ENCODE measurements at regions not wholly inside any gene's neighbourhood (a gene's known extent, or its start where the extent isn't known, plus 50 kb on each side); places are given as distances from the start of the nearest gene placed in this dataset.

- Histone ChIP-seq H3K4me1 (ENCODE audit: insufficient read depth, low read length) (no peaks in the 10 kb centered on the region), H3K36me3 (ENCODE audit: insufficient read depth, low read length) (no peaks in the 10 kb centered on the region), H3K4me3 (ENCODE audit: low read length) (no peak overlapping the region), H3K9me3 (ENCODE audit: low read length) (no peaks in the 10 kb centered on the region), H2AFZ (ENCODE audit: low read depth, low read length) (no peak overlapping the region), H3K27me3 (ENCODE audit: insufficient read depth, low read length) (no peaks in the 10 kb centered on the region)
Observed at GRCh38 chr2:7118606-7119131, 201.5 kb downstream of the RNF144A start.

- no peak overlapping the region for H2AFZ ChIP-seq (ENCODE audit: low read depth, low read length)
- H3K36me3 ChIP-seq (ENCODE audit: insufficient read depth, low read length) = no peaks in the 10 kb centered on the region
- H3K4me3 ChIP-seq (ENCODE audit: low read length) = no peak overlapping the region
- H3K4me1 ChIP-seq (ENCODE audit: insufficient read depth, low read length) = no peaks in the 10 kb centered on the region
- H3K9me3 ChIP-seq (ENCODE audit: low read length) = no peaks in the 10 kb centered on the region
- H3K27me3 ChIP-seq (ENCODE audit: insufficient read depth, low read length) = no peaks in the 10 kb centered on the region
Observed at GRCh38 chr2:7119132-7119835, 202.1 kb downstream of the RNF144A start.

GRCh38 chr2:7121851-7122250 is 204.6 kb downstream of the RNF144A start:
- Histone ChIP-seq H2AFZ (ENCODE audit: low read depth, low read length) (no peak overlapping the region), H3K27me3 (ENCODE audit: insufficient read depth, low read length) (no peaks in the 10 kb centered on the region), H3K9me3 (ENCODE audit: low read length) (no peaks in the 10 kb centered on the region), H3K4me1 (ENCODE audit: insufficient read depth, low read length) (no peaks in the 10 kb centered on the region), H3K4me3 (ENCODE audit: low read length) (no peak overlapping the region), H3K36me3 (ENCODE audit: insufficient read depth, low read length) (no peaks in the 10 kb centered on the region)

- Histone ChIP-seq H3K4me3 (ENCODE audit: low read length) (no peak overlapping the region), H2AFZ (ENCODE audit: low read depth, low read length) (no peak overlapping the region), H3K4me1 (ENCODE audit: insufficient read depth, low read length) (no peaks in the 10 kb centered on the region), H3K27me3 (ENCODE audit: insufficient read depth, low read length) (no peaks in the 10 kb centered on the region), H3K9me3 (ENCODE audit: low read length) (no peaks in the 10 kb centered on the region), H3K36me3 (ENCODE audit: insufficient read depth, low read length) (no peaks in the 10 kb centered on the region)
Observed at GRCh38 chr2:7127156-7127555, 209.9 kb downstream of the RNF144A start.

GRCh38 chr2:7127687-7128086 is 210.5 kb downstream of the RNF144A start:
- Histone ChIP-seq H3K4me3 (ENCODE audit: low read length) (no peak overlapping the region), H3K27me3 (ENCODE audit: insufficient read depth, low read length) (no peaks in the 10 kb centered on the region), H3K9me3 (ENCODE audit: low read length) (no peaks in the 10 kb centered on the region), H3K4me1 (ENCODE audit: insufficient read depth, low read length) (no peaks in the 10 kb centered on the region), H3K36me3 (ENCODE audit: insufficient read depth, low read length) (no peaks in the 10 kb centered on the region), H2AFZ (ENCODE audit: low read depth, low read length) (no peak overlapping the region)

- no peaks in the 10 kb centered on the region for H3K9me3 ChIP-seq (ENCODE audit: low read length)
- no peaks in the 10 kb centered on the region for H3K36me3 ChIP-seq (ENCODE audit: insufficient read depth, low read length)
- H3K27me3 ChIP-seq (ENCODE audit: insufficient read depth, low read length) = no peaks in the 10 kb centered on the region
- no peak overlapping the region for H3K4me3 ChIP-seq (ENCODE audit: low read length)
- H2AFZ ChIP-seq (ENCODE audit: low read depth, low read length) = no peak overlapping the region
- no peaks in the 10 kb centered on the region for H3K4me1 ChIP-seq (ENCODE audit: insufficient read depth, low read length)
Observed at GRCh38 chr2:7131261-7131660, 214.0 kb downstream of the RNF144A start.

GRCh38 chr2:7132753-7133152 is 215.5 kb downstream of the RNF144A start:
- no peaks in the 10 kb centered on the region for H3K4me1 ChIP-seq (ENCODE audit: insufficient read depth, low read length)
- no peak overlapping the region for H2AFZ ChIP-seq (ENCODE audit: low read depth, low read length)
- no peaks in the 10 kb centered on the region for H3K36me3 ChIP-seq (ENCODE audit: insufficient read depth, low read length)
- no peaks in the 10 kb centered on the region for H3K9me3 ChIP-seq (ENCODE audit: low read length)
- H3K27me3 ChIP-seq (ENCODE audit: insufficient read depth, low read length) = no peaks in the 10 kb centered on the region
- no peak overlapping the region for H3K4me3 ChIP-seq (ENCODE audit: low read length)

- no peak overlapping the region for H3K4me3 ChIP-seq (ENCODE audit: low read length)
- H3K9me3 ChIP-seq (ENCODE audit: low read length) = no peaks in the 10 kb centered on the region
- no peak overlapping the region for H2AFZ ChIP-seq (ENCODE audit: low read depth, low read length)
- H3K27me3 ChIP-seq (ENCODE audit: insufficient read depth, low read length) = no peaks in the 10 kb centered on the region
- no peaks in the 10 kb centered on the region for H3K36me3 ChIP-seq (ENCODE audit: insufficient read depth, low read length)
- H3K4me1 ChIP-seq (ENCODE audit: insufficient read depth, low read length) = no peaks in the 10 kb centered on the region
Observed at GRCh38 chr2:7133521-7133920, 216.3 kb downstream of the RNF144A start.

- H2AFZ ChIP-seq (ENCODE audit: low read depth, low read length) = no peak overlapping the region
- no peak overlapping the region for H3K4me3 ChIP-seq (ENCODE audit: low read length)
- no peaks in the 10 kb centered on the region for H3K36me3 ChIP-seq (ENCODE audit: insufficient read depth, low read length)
- H3K4me1 ChIP-seq (ENCODE audit: insufficient read depth, low read length) = no peaks in the 10 kb centered on the region
- no peaks in the 10 kb centered on the region for H3K27me3 ChIP-seq (ENCODE audit: insufficient read depth, low read length)
- peaks cover 2% of the 10 kb centered on the region for H3K9me3 ChIP-seq (ENCODE audit: low read length)
Observed at GRCh38 chr2:7140306-7140705, 223.1 kb downstream of the RNF144A start.

- peaks cover 7% of the 10 kb centered on the region for H3K4me1 ChIP-seq (ENCODE audit: insufficient read depth, low read length)
- no peaks in the 10 kb centered on the region for H3K27me3 ChIP-seq (ENCODE audit: insufficient read depth, low read length)
- no peaks in the 10 kb centered on the region for H3K36me3 ChIP-seq (ENCODE audit: insufficient read depth, low read length)
- H3K4me3 ChIP-seq (ENCODE audit: low read length) = no peak overlapping the region
- peaks cover 2% of the 10 kb centered on the region for H3K9me3 ChIP-seq (ENCODE audit: low read length)
- H2AFZ ChIP-seq (ENCODE audit: low read depth, low read length) = no peak overlapping the region
Observed at GRCh38 chr2:7145707-7146106, 228.5 kb downstream of the RNF144A start.

GRCh38 chr2:7146151-7146550 is 228.9 kb downstream of the RNF144A start:
- Histone ChIP-seq H3K36me3 (ENCODE audit: insufficient read depth, low read length) (no peaks in the 10 kb centered on the region), H3K4me1 (ENCODE audit: insufficient read depth, low read length) (peaks cover 7% of the 10 kb centered on the region), H3K27me3 (ENCODE audit: insufficient read depth, low read length) (no peaks in the 10 kb centered on the region), H3K4me3 (ENCODE audit: low read length) (no peak overlapping the region), H3K9me3 (ENCODE audit: low read length) (peaks cover 1% of the 10 kb centered on the region), H2AFZ (ENCODE audit: low read depth, low read length) (no peak overlapping the region)

GRCh38 chr2:7154656-7155055 is 237.4 kb downstream of the RNF144A start:
- no peak overlapping the region for H2AFZ ChIP-seq (ENCODE audit: low read depth, low read length)
- no peaks in the 10 kb centered on the region for H3K4me1 ChIP-seq (ENCODE audit: insufficient read depth, low read length)
- H3K27me3 ChIP-seq (ENCODE audit: insufficient read depth, low read length) = no peaks in the 10 kb centered on the region
- H3K9me3 ChIP-seq (ENCODE audit: low read length) = no peaks in the 10 kb centered on the region
- H3K4me3 ChIP-seq (ENCODE audit: low read length) = no peak overlapping the region
- no peaks in the 10 kb centered on the region for H3K36me3 ChIP-seq (ENCODE audit: insufficient read depth, low read length)

GRCh38 chr2:7161501-7161900 is 244.3 kb downstream of the RNF144A start:
- Histone ChIP-seq H3K9me3 (ENCODE audit: low read length) (no peaks in the 10 kb centered on the region), H3K27me3 (ENCODE audit: insufficient read depth, low read length) (no peaks in the 10 kb centered on the region), H3K4me1 (ENCODE audit: insufficient read depth, low read length) (peaks cover 16% of the 10 kb centered on the region), H3K36me3 (ENCODE audit: insufficient read depth, low read length) (no peaks in the 10 kb centered on the region), H3K4me3 (ENCODE audit: low read length) (no peak overlapping the region), H2AFZ (ENCODE audit: low read depth, low read length) (no peak overlapping the region)

GRCh38 chr2:7165736-7166135 is 248.5 kb downstream of the RNF144A start:
- no peak overlapping the region for H2AFZ ChIP-seq (ENCODE audit: low read depth, low read length)
- no peaks in the 10 kb centered on the region for H3K9me3 ChIP-seq (ENCODE audit: low read length)
- no peaks in the 10 kb centered on the region for H3K36me3 ChIP-seq (ENCODE audit: insufficient read depth, low read length)
- H3K4me1 ChIP-seq (ENCODE audit: insufficient read depth, low read length) = peaks cover 16% of the 10 kb centered on the region
- H3K4me3 ChIP-seq (ENCODE audit: low read length) = no peak overlapping the region
- no peaks in the 10 kb centered on the region for H3K27me3 ChIP-seq (ENCODE audit: insufficient read depth, low read length)

All from neuron (in vitro differentiated cells).